ENCODE measurements at regions not wholly inside any gene's neighbourhood (a gene's known extent, or its start where the extent isn't known, plus 50 kb on each side); places are given as distances from the start of the nearest gene placed in this dataset.

GRCh38 chr5:107783551-107783950 lies 112.8 kb upstream of the EFNA5 start:
- POLR2A ChIA-PET = no interaction called here
- no peak overlapping the region for H3K4me3 ChIP-seq (ENCODE audit: low read length)
- no peak for ATAC-seq
- Mint-ChIP-seq H3K4me3 (no peak overlapping the region), H3K9me3 (peaks cover 0 to 19% (median 4%) of the 10 kb centered on the region in 11 donors), H3K4me1 (no peaks in the 10 kb centered on the region), H3K36me3 (no peaks in the 10 kb centered on the region), H3K27me3 (peaks cover 0 to 13% (median 5%) of the 10 kb centered on the region in 5 donors), H3K27ac (no peak overlapping the region)
- intact Hi-C loops (cut with micrococcal nuclease) = no loop called here
- DNase-seq = no peak
- H3K27me3 ChIP-seq (ENCODE audit: control insufficient read depth in 2 of 2, insufficient read depth in 2 of 2, low read length in 2 of 2) = no peaks in the 10 kb centered on the region
- CTCF ChIA-PET = no interaction called here
- H3K4me1 ChIP-seq (ENCODE audit: control insufficient read depth in 2 of 2, insufficient read depth in 2 of 2, low read length in 2 of 2) = no peaks in the 10 kb centered on the region
- no peaks in the 10 kb centered on the region for H3K9me3 ChIP-seq (ENCODE audit: control insufficient read depth in 2 of 3, low read length in 3 of 3)
- no peaks in the 10 kb centered on the region for H3K36me3 ChIP-seq (ENCODE audit: control insufficient read depth in 2 of 3, insufficient read depth in 3 of 3, low read length in 3 of 3)
- no peak overlapping the region for H3K27ac ChIP-seq (ENCODE audit: low read depth, low read length)

DNA sequence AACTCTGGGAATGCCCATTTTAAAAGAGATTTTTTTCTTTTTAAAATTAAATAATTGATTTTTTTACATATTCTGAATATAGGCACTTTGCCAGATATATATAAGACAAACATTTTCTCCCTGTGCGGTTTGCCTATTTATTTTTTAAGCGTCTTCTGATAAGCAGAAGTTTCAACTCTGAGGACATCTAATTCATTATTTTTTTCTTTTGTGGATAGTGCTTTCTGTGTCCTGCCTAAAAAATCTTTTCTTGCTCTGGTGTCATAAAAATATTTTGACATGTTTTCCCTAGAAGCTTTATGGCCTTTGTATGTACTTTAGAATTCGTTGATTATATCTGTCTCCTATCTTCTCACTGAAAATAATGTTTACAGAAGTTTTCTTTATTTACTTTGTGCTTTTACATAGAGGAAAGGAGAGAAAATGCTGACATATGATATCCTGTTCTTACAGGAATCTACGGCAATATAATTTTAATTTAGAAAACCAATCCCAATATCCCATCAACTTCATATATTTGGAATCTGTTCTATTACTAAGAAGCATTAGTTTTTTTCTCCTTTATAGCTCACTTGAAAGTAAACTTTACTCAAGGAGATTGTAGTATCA lies 111.9 kb upstream of the EFNA5 start:
- no peaks in the 10 kb centered on the region for H3K9me3 ChIP-seq (ENCODE audit: control insufficient read depth in 2 of 3, low read length in 3 of 3)
- Mint-ChIP-seq H3K9me3 (peaks cover 0 to 19% (median 4%) of the 10 kb centered on the region in 11 donors), H3K4me3 (no peak overlapping the region), H3K36me3 (no peaks in the 10 kb centered on the region), H3K4me1 (no peaks in the 10 kb centered on the region), H3K27ac (no peak overlapping the region), H3K27me3 (peaks cover 0 to 13% (median 6%) of the 10 kb centered on the region in 5 donors)
- intact Hi-C loops (cut with micrococcal nuclease) = no loop called here
- CTCF ChIA-PET = no interaction called here
- no peaks in the 10 kb centered on the region for H3K36me3 ChIP-seq (ENCODE audit: control insufficient read depth in 2 of 3, insufficient read depth in 3 of 3, low read length in 3 of 3)
- DNase-seq (no peak), ATAC-seq (no peak)
- H3K27ac ChIP-seq (ENCODE audit: low read depth, low read length) = no peak overlapping the region
- H3K4me1 ChIP-seq (ENCODE audit: control insufficient read depth in 2 of 2, insufficient read depth in 2 of 2, low read length in 2 of 2) = no peaks in the 10 kb centered on the region
- no peaks in the 10 kb centered on the region for H3K27me3 ChIP-seq (ENCODE audit: control insufficient read depth in 2 of 2, insufficient read depth in 2 of 2, low read length in 2 of 2)
- H3K4me3 ChIP-seq (ENCODE audit: low read length) = no peak overlapping the region
- POLR2A ChIA-PET = no interaction called here

DNA sequence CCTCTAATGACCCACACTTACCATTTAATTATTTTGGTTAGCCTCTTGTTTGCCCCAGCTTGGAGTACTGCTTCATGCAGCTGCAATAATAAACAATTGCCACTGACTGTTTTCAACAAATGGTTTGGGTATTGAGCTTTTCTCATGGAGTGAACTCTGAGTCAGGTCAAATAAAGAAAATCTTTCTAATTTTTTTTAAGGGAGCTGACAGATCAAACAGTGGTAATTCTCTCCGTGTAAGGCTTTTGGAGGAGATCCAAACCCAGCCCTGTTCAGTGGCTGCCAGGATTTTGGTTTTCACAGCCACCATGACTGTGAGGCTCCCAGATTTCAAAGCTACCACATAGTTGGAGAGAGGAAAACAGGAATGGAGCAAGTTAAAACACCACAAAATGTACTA lies 110.7 kb upstream of the EFNA5 start:
- H3K4me3 ChIP-seq (ENCODE audit: low read length) = no peak overlapping the region
- Mint-ChIP-seq H3K4me1 (no peaks in the 10 kb centered on the region), H3K27me3 (peaks cover 0 to 17% (median 6%) of the 10 kb centered on the region in 5 donors), H3K27ac (no peak overlapping the region), H3K36me3 (no peaks in the 10 kb centered on the region), H3K4me3 (no peak overlapping the region), H3K9me3 (peaks cover 0 to 16% (median 4%) of the 10 kb centered on the region in 11 donors)
- ChIA-PET POLR2A (no interaction called here), CTCF (no interaction called here)
- no peaks in the 10 kb centered on the region for H3K9me3 ChIP-seq (ENCODE audit: control insufficient read depth in 2 of 3, low read length in 3 of 3)
- no peak for DNase-seq
- H3K4me1 ChIP-seq (ENCODE audit: control insufficient read depth in 2 of 2, insufficient read depth in 2 of 2, low read length in 2 of 2) = no peaks in the 10 kb centered on the region
- no peaks in the 10 kb centered on the region for H3K36me3 ChIP-seq (ENCODE audit: control insufficient read depth in 2 of 3, insufficient read depth in 3 of 3, low read length in 3 of 3)
- no peak for ATAC-seq
- H3K27me3 ChIP-seq (ENCODE audit: control insufficient read depth in 2 of 2, insufficient read depth in 2 of 2, low read length in 2 of 2) = no peaks in the 10 kb centered on the region
- no peak overlapping the region for H3K27ac ChIP-seq (ENCODE audit: low read depth, low read length)
- intact Hi-C loops (cut with micrococcal nuclease) = no loop called here

- H3K27ac Mint-ChIP-seq = no peak overlapping the region
- no peaks in the 10 kb centered on the region for H3K36me3 Mint-ChIP-seq
- DNase-seq (no peak), ATAC-seq (no peak)
- ChIA-PET CTCF (no interaction called here), POLR2A (no interaction called here)
- peaks cover 0 to 13% (median 7%) of the 10 kb centered on the region in 5 donors for H3K27me3 Mint-ChIP-seq
- H3K9me3 Mint-ChIP-seq = peaks cover 0 to 10% (median 1%) of the 10 kb centered on the region in 11 donors
- H3K36me3 ChIP-seq (ENCODE audit: control insufficient read depth in 2 of 3, insufficient read depth in 3 of 3, low read length in 3 of 3) = no peaks in the 10 kb centered on the region
- no peak overlapping the region for H3K27ac ChIP-seq (ENCODE audit: low read depth, low read length)
- H3K4me1 ChIP-seq (ENCODE audit: control insufficient read depth in 2 of 2, insufficient read depth in 2 of 2, low read length in 2 of 2) = no peaks in the 10 kb centered on the region
- no peaks in the 10 kb centered on the region for H3K27me3 ChIP-seq (ENCODE audit: control insufficient read depth in 2 of 2, insufficient read depth in 2 of 2, low read length in 2 of 2)
- intact Hi-C loops (cut with micrococcal nuclease) = no loop called here
- no peaks in the 10 kb centered on the region for H3K9me3 ChIP-seq (ENCODE audit: control insufficient read depth in 2 of 3, low read length in 3 of 3)
- H3K4me3 ChIP-seq (ENCODE audit: low read length) = no peak overlapping the region
- H3K4me1 Mint-ChIP-seq = no peaks in the 10 kb centered on the region
- H3K4me3 Mint-ChIP-seq = no peak overlapping the region
Observed at GRCh38 chr5:107779437-107779836, 108.7 kb upstream of the EFNA5 start.

DNA sequence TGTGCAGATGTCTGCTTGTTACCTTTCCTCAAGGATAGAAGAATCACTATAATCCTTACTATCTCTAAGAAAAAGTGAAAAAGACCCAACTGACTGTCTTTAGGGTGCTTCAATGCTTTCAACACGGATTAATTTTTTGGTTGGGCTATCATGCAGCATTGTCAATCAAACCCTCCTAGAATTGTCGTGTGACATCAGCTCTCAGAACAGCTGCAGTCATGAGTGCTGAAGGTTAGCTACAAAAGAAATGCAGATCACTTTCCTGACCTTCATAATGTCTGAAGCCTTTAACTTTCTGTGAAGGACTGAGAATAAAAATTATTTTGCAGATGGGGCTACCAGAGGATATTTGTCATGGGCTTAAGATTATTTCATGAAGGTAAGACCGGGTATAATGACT lies 107.9 kb upstream of the EFNA5 start:
- POLR2A ChIA-PET = no interaction called here
- peaks cover 0 to 16% (median 7%) of the 10 kb centered on the region in 5 donors for H3K27me3 Mint-ChIP-seq

DNA sequence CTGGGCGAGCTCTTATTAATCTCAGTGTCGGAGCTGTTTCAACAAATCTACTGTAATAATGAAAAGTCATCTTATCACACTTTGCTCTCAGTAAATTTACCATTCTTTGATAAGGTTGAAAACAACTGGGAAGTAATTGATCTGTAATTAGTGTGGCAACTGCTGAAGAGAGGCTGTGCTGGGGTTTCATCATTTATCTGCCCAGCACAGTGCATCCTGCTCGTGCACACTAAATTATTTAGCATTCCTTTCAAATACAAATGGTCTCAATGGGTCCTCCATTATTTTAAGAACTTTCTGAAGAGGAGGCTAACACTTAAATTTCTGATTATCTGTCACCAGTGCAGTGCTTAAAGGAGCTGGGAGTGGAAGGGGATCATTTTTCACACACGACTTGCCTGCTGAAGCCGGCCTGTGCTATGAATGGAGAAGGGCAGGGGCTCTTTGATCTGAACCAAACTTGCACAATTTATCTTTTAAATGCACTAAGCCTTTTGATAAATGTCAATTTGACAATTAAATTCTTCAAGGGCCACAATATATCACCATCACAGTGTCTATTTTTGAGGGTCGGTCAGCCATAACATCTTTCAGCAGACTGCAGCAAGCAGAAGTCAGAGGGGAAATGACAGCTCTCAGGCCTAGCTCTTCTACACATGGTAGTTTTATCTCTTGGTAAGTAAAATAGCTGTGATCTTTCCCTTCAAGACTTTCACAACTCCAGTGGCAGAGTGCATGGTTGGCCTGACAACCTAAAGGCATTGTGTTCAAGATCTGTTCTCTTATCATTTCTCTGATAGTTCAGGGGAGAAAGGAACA lies 106.4 kb upstream of the EFNA5 start:
- ATAC-seq (no peak), DNase-seq (no peak)
- Histone ChIP-seq H3K36me3 (ENCODE audit: control insufficient read depth in 2 of 3, insufficient read depth in 3 of 3, low read length in 3 of 3) (no peaks in the 10 kb centered on the region), H3K27ac (ENCODE audit: low read depth, low read length) (no peak overlapping the region), H3K4me3 (ENCODE audit: low read length) (no peak overlapping the region), H3K9me3 (ENCODE audit: control insufficient read depth in 2 of 3, low read length in 3 of 3) (no peaks in the 10 kb centered on the region), H3K27me3 (ENCODE audit: control insufficient read depth in 2 of 2, insufficient read depth in 2 of 2, low read length in 2 of 2) (no peaks in the 10 kb centered on the region), H3K4me1 (ENCODE audit: control insufficient read depth in 2 of 2, insufficient read depth in 2 of 2, low read length in 2 of 2) (no peaks in the 10 kb centered on the region)
- Mint-ChIP-seq H3K4me1 (no peaks in the 10 kb centered on the region), H3K36me3 (no peaks in the 10 kb centered on the region), H3K4me3 (no peak overlapping the region), H3K27ac (no peak overlapping the region), H3K9me3 (peaks cover 0 to 9% (median 0%) of the 10 kb centered on the region in 11 donors), H3K27me3 (peaks cover 5 to 22% (median 14%) of the 10 kb centered on the region in 5 donors)
- ChIA-PET CTCF (no interaction called here), POLR2A (no interaction called here)
- intact Hi-C loops (cut with micrococcal nuclease) = no loop called here

More for the DNA sequence above, 107.9 kb upstream of the EFNA5 start:
- Histone ChIP-seq H3K27ac (ENCODE audit: low read depth, low read length) (no peak overlapping the region), H3K9me3 (ENCODE audit: control insufficient read depth in 2 of 3, low read length in 3 of 3) (no peaks in the 10 kb centered on the region), H3K4me3 (ENCODE audit: low read length) (no peak overlapping the region), H3K27me3 (ENCODE audit: control insufficient read depth in 2 of 2, insufficient read depth in 2 of 2, low read length in 2 of 2) (no peaks in the 10 kb centered on the region), H3K4me1 (ENCODE audit: control insufficient read depth in 2 of 2, insufficient read depth in 2 of 2, low read length in 2 of 2) (no peaks in the 10 kb centered on the region), H3K36me3 (ENCODE audit: control insufficient read depth in 2 of 3, insufficient read depth in 3 of 3, low read length in 3 of 3) (no peaks in the 10 kb centered on the region)
- DNase-seq (no peak), ATAC-seq (no peak)
- no peak overlapping the region for H3K27ac Mint-ChIP-seq
- peaks cover 0 to 10% (median 1%) of the 10 kb centered on the region in 11 donors for H3K9me3 Mint-ChIP-seq
- intact Hi-C loops (cut with micrococcal nuclease) = no loop called here
- CTCF ChIA-PET = no interaction called here
- H3K4me1 Mint-ChIP-seq = no peaks in the 10 kb centered on the region
- H3K36me3 Mint-ChIP-seq = no peaks in the 10 kb centered on the region
- no peak overlapping the region for H3K4me3 Mint-ChIP-seq

GRCh38 chr5:107776506-107776905 lies 105.8 kb upstream of the EFNA5 start:
- Mint-ChIP-seq H3K9me3 (peaks cover 0 to 9% (median 0%) of the 10 kb centered on the region in 11 donors), H3K27ac (no peak overlapping the region), H3K4me3 (no peak overlapping the region), H3K4me1 (no peaks in the 10 kb centered on the region), H3K36me3 (no peaks in the 10 kb centered on the region), H3K27me3 (peaks cover 9 to 26% (median 16%) of the 10 kb centered on the region in 5 donors)
- no peak for ATAC-seq
- Histone ChIP-seq H3K27me3 (ENCODE audit: control insufficient read depth in 2 of 2, insufficient read depth in 2 of 2, low read length in 2 of 2) (no peaks in the 10 kb centered on the region), H3K36me3 (ENCODE audit: control insufficient read depth in 2 of 3, insufficient read depth in 3 of 3, low read length in 3 of 3) (no peaks in the 10 kb centered on the region), H3K4me3 (ENCODE audit: low read length) (no peak overlapping the region), H3K27ac (ENCODE audit: low read depth, low read length) (no peak overlapping the region), H3K9me3 (ENCODE audit: control insufficient read depth in 2 of 3, low read length in 3 of 3) (no peaks in the 10 kb centered on the region), H3K4me1 (ENCODE audit: control insufficient read depth in 2 of 2, insufficient read depth in 2 of 2, low read length in 2 of 2) (no peaks in the 10 kb centered on the region)
- intact Hi-C loops (cut with micrococcal nuclease) = no loop called here
- no peak for DNase-seq
- POLR2A ChIA-PET = no interaction called here
- CTCF ChIA-PET = no interaction called here

All from naive thymus-derived CD4-positive, alpha-beta T cell (primary cell).